ENCODE measurements at regions not wholly inside any gene's neighbourhood (a gene's known extent, or its start where the extent isn't known, plus 50 kb on each side); places are given as distances from the start of the nearest gene placed in this dataset.

- no peak for TF ChIP-seq CTCF (IDR thresholded peaks at IDR 0.05)
- no peak for TF ChIP-seq POLR2AphosphoS5 (IDR thresholded peaks at IDR 0.05; ENCODE audit: low read depth, low read length)
- no peak for TF ChIP-seq REST (IDR thresholded peaks at IDR 0.05; ENCODE audit: insufficient read depth in 1 of 2, low read depth in 2 of 2, low read length in 1 of 2)
These were observed 319.5 kb upstream of the SOX9 start for GRCh38 chr17:71801301-71801700.

Data from Panc1 (cell line).